Sigmoid colon (tissue), 6 donors: ENCODE measurements at regions not wholly inside any gene's neighbourhood (a gene's known extent, or its start where the extent isn't known, plus 50 kb on each side); places are given as distances from the start of the nearest gene placed in this dataset.

Experiments
- DNase-seq: peaks from one replicate; pipeline ENCODE4 v3.0.0-alpha.2; 2019
- H3K27ac ChIP-seq, 4 donors: fragments of 200-600 bp; sonication (generic); one replicate each; pipeline ENCODE4 v1.5.1; 2016 to 2019; ENCODE audit warnings: mild to moderate bottlenecking in 1 of 4
- H3K27me3 ChIP-seq, 3 donors: fragments of 200-600 bp; sonication (generic); one replicate each; pipeline ENCODE4 v1.5.1; 2019; ENCODE audit warnings: mild to moderate bottlenecking in 1 of 3
- H3K36me3 ChIP-seq, 4 donors: fragments of 200-600 bp; sonication (generic); one replicate each; pipeline ENCODE4 v1.5.1; 2016 to 2019
- H3K4me1 ChIP-seq, 4 donors: fragments of 200-600 bp; sonication (generic); one replicate each; pipeline ENCODE4 v1.5.1; 2017 to 2019
- H3K4me3 ChIP-seq, 4 donors: fragments of 200-600 bp; sonication (generic); one replicate each; pipeline ENCODE4 v1.5.1; 2017 to 2019; ENCODE audit warnings: mild to moderate bottlenecking in 2 of 4, moderate library complexity in 1 of 4
- H3K9me3 ChIP-seq, 4 donors: fragments of 200-600 bp in 3 of 4; sonication (generic) in 3 of 4; one replicate each; pipeline versions ENCODE4 v1.5.1 to v1.6.1; 2013 to 2019
- EP300 ChIP-seq, 4 donors: sonication (generic); formaldehyde crosslinking; IDR thresholded peaks; one replicate each; pipeline ENCODE4 v1.6.1; 2017; ENCODE audit warnings: antibody characterized with exemption in 4 of 4
- POLR2A ChIP-seq, 2 donors: fragments of 450-650 bp; IDR thresholded peaks; one replicate each; pipeline ENCODE4 v1.6.1; 2016; ENCODE audit warnings: antibody characterized with exemption in 2 of 2, mild to moderate bottlenecking in 2 of 2, moderate library complexity in 2 of 2
- POLR2AphosphoS5 ChIP-seq, 4 donors: sonication (generic); formaldehyde crosslinking; IDR thresholded peaks; one replicate each; pipeline ENCODE4 v1.6.1; 2017; ENCODE audit warnings: antibody characterized with exemption in 4 of 4
- WGBS, 2 donors: extraction: QIAGEN DNeasy Blood & Tissue Kit; methylation state at CpG; one replicate each; pipeline ENCODE4 v1.1.7; 2013; 5-methylcytosine and 5-hydroxymethylcytosine counted together
- intact Hi-C: fragments of 100-400 bp; cut with DNase I; formaldehyde crosslinking; loops from one replicate; pipeline ENCODE4 v1.15.1; 2023
- TF ChIP-seq, protein P1 (sequence below), 4 experiments: fragments of 450-650 bp in 3 of 4; fragments of 200-600 bp in 1 of 4; IDR thresholded peaks; one replicate each; pipeline ENCODE4 v1.5.1; 2016 to 2019; ENCODE audit warnings: antibody characterized with exemption in 4 of 4, mild to moderate bottlenecking in 3 of 4, moderate library complexity in 2 of 4
- donor health status: healthy with polysubstance abuse.
- donor health status: healthy.

DNA sequence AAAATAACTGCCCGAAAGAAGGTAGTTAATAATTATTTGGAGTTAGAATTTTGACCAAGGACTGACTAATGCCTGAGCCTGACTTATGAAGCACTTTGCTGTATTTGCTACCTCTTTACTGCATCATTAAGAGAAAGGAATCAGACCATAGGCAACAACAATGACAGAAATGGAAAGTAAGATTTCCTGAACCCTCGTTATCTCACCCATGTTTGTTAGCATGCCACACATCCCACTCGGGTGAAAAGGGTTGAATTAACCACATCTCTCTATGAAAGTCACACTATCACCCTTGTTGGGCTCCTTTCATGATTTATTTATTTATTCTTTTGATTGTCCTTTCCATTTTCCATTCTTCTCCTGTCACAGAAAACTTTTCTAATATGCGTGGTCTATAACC is 59.6 kb downstream of the OLIG3 start:
- Histone ChIP-seq H3K27ac (no peak overlapping the region), H3K9me3 (peaks cover 0 to 3% (median 0%) of the 10 kb centered on the region in 4 donors), H3K36me3 (no peaks in the 10 kb centered on the region), H3K4me3 (no peak overlapping the region), H3K4me1 (no peaks in the 10 kb centered on the region), H3K27me3 (no peaks in the 10 kb centered on the region)
- DNase-seq, result no peak
- intact Hi-C loops, result no loop called here
- no peak for TF ChIP-seq EP300 (IDR thresholded peaks at IDR 0.05)
- TF ChIP-seq POLR2A (IDR thresholded peaks at IDR 0.05), result no peak
- TF ChIP-seq, protein P1, sequence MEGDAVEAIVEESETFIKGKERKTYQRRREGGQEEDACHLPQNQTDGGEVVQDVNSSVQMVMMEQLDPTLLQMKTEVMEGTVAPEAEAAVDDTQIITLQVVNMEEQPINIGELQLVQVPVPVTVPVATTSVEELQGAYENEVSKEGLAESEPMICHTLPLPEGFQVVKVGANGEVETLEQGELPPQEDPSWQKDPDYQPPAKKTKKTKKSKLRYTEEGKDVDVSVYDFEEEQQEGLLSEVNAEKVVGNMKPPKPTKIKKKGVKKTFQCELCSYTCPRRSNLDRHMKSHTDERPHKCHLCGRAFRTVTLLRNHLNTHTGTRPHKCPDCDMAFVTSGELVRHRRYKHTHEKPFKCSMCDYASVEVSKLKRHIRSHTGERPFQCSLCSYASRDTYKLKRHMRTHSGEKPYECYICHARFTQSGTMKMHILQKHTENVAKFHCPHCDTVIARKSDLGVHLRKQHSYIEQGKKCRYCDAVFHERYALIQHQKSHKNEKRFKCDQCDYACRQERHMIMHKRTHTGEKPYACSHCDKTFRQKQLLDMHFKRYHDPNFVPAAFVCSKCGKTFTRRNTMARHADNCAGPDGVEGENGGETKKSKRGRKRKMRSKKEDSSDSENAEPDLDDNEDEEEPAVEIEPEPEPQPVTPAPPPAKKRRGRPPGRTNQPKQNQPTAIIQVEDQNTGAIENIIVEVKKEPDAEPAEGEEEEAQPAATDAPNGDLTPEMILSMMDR (IDR thresholded peaks at IDR 0.05), result no peak
- no peak for TF ChIP-seq POLR2AphosphoS5 (IDR thresholded peaks at IDR 0.05)
- WGBS, 2 donors, result 79 to 82% methylated on average over 4 of the region's 4 CpGs

DNA sequence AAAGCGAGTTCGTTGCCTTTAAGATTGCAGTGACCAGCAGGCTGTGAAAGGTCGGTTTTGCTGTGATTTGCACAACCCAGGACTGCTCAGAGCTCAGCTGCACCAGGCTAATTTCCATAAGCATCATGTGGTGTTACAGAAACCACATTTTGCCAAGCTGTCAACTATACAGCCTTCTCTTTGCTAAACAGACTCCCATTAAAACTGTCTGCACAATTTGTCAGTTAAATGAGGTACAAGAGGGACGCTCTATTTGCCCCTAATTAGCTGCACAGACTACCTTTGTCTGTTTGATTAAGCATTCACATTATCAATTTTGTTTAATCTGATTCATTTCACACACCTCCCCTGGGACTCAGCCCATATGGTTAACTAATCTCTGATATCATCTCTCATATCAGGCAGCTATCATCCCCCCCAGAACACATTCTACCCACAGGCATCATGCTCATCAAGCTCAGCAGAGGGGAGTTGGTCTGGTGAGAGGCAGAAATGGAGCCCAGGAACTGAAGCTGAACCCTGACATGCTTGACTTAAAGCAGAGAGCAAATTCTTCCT is 62.1 kb downstream of the OLIG3 start:
- intact Hi-C loops, result no loop called here
- TF ChIP-seq, protein P1 (IDR thresholded peaks at IDR 0.05), result no peak
- TF ChIP-seq EP300 (IDR thresholded peaks at IDR 0.05) (no peak), POLR2A (IDR thresholded peaks at IDR 0.05) (no peak), POLR2AphosphoS5 (IDR thresholded peaks at IDR 0.05) (no peak)
- 64 to 83% methylated on average over 4 of the region's 4 CpGs for WGBS, 2 donors
- no peak overlapping the region for H3K27ac ChIP-seq
- no peaks in the 10 kb centered on the region for H3K9me3 ChIP-seq
- H3K27me3 ChIP-seq, result no peaks in the 10 kb centered on the region
- H3K36me3 ChIP-seq, result no peaks in the 10 kb centered on the region
- no peak for DNase-seq
- H3K4me1 ChIP-seq, result no peaks in the 10 kb centered on the region
- H3K4me3 ChIP-seq, result no peak overlapping the region

DNA sequence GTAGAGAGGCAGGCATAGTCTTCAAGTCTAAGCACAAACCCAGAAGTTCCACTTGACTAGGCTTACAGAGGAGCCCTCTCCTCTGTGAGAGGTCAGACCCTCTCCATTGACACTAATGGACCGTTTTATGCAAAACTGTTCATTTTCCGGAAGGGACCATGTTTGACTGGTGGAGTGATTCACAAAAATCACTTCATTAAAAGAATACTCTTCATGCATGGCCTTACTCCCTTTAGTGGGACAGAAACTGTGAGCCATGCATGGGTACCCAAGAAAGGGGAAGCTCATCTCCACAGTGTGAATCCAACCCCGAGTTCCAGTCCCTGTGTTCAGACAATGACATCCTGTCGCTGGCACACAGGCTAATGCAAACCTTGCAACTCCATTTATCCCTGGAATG is 63.2 kb downstream of the OLIG3 start:
- Histone ChIP-seq H3K4me1 (no peaks in the 10 kb centered on the region), H3K36me3 (no peaks in the 10 kb centered on the region), H3K27ac (no peak overlapping the region), H3K27me3 (no peaks in the 10 kb centered on the region), H3K4me3 (no peak overlapping the region), H3K9me3 (no peaks in the 10 kb centered on the region)
- TF ChIP-seq POLR2AphosphoS5 (IDR thresholded peaks at IDR 0.05), result no peak
- TF ChIP-seq EP300 (IDR thresholded peaks at IDR 0.05), result no peak
- TF ChIP-seq POLR2A (IDR thresholded peaks at IDR 0.05), result no peak
- TF ChIP-seq, protein P1 (IDR thresholded peaks at IDR 0.05), result no peak
- DNase-seq, result no peak
- 75 to 90% methylated on average over 4 of the region's 4 CpGs for WGBS, 2 donors
- intact Hi-C loops, result no loop called here

DNA sequence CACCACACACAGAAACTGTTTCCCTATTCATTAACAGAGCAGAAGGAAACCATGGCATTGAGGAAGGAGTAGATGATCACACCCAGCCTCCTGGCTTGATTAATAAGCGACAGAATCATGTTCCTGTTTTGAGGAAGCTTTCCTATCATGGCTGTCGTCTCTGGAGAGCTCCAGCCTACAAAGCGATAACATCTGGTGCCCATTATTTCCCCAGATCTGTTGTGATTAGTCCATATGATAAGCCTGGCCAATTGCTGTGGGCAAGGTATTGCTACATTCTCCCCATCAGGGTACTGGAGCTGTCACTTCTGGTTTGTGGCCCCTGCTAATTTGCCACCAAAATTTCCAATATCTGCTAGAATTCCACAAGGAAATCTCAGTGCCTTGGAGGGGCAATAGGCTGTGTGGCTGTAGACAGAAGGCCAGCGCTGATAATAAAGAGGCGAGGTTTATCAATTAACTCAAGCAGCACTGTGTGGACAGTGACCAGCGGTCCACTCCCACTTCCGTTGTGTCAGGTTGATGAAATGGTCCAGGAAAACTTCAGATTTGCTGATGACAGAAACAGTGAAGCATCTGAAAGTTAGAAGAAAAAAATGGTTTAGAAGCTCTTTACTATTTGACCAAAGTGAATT is 66.4 kb downstream of the OLIG3 start:
- no peak overlapping the region for H3K27ac ChIP-seq
- intact Hi-C loops, result no loop called here

More for the DNA sequence above, 66.4 kb downstream of the OLIG3 start:
- Histone ChIP-seq H3K27me3 (no peaks in the 10 kb centered on the region), H3K4me1 (no peaks in the 10 kb centered on the region), H3K36me3 (no peaks in the 10 kb centered on the region), H3K4me3 (no peak overlapping the region), H3K9me3 (no peaks in the 10 kb centered on the region)
- TF ChIP-seq POLR2A (IDR thresholded peaks at IDR 0.05), result no peak
- no peak for TF ChIP-seq EP300 (IDR thresholded peaks at IDR 0.05)
- TF ChIP-seq POLR2AphosphoS5 (IDR thresholded peaks at IDR 0.05), result no peak
- TF ChIP-seq, protein P1 (IDR thresholded peaks at IDR 0.05), result no peak
- WGBS, 2 donors, result 76 to 79% methylated on average over 7 of the region's 7 CpGs
- DNase-seq, result no peak
